Colonic mucosa (tissue), 4 donors: ENCODE measurements at regions not wholly inside any gene's neighbourhood (a gene's known extent, or its start where the extent isn't known, plus 50 kb on each side); places are given as distances from the start of the nearest gene placed in this dataset.

Experiments
- DNase-seq: peaks from one replicate; pipeline ENCODE4 v3.0.0-alpha.2; 2020
- H3K27ac ChIP-seq: fragments of 200-600 bp; one replicate; pipeline ENCODE4 v1.8.0; 2021
- H3K27me3 ChIP-seq: fragments of 200-600 bp; one replicate; pipeline ENCODE4 v1.8.0; 2021
- H3K36me3 ChIP-seq: fragments of 200-600 bp; one replicate; pipeline ENCODE4 v1.8.0; 2021
- H3K4me1 ChIP-seq: fragments of 200-600 bp; one replicate; pipeline ENCODE4 v1.8.0; 2021; ENCODE audit warnings: mild to moderate bottlenecking
- H3K4me3 ChIP-seq: fragments of 200-600 bp; one replicate; pipeline ENCODE4 v1.8.0; 2021
- H3K9ac ChIP-seq, 2 donors: one replicate each; pipeline ENCODE4 v1.7.0; 2013; ENCODE audit warnings: control low read depth in 2 of 2, low read depth in 2 of 2, low read length in 2 of 2
- H3K9me3 ChIP-seq: fragments of 200-600 bp; one replicate; pipeline ENCODE4 v1.8.0; 2021
- CTCF ChIP-seq: fragments of 200-600 bp; IDR thresholded peaks from one replicate; pipeline ENCODE4 v1.8.0; 2022; ENCODE audit warnings: antibody characterized with exemption, mild to moderate bottlenecking
- intact Hi-C: fragments of 100-400 bp; cut with DNase I; formaldehyde crosslinking; loops from one replicate; pipeline ENCODE4 v1.14.1; 2022
- donor health status: healthy.
- donor health status: DM: no; HTN: no; CAD: no.
- donor health status: DM: no; HTN: no; CAD: no.

GRCh38 chr6:3987576-3987975, 91.4 kb downstream of the FAM217A start:
- intact Hi-C loops = loop anchor here (10.0 kb wide), 1 partner anchor 143 kb away; the partner anchor contains the start of gene FAM50B
- Histone ChIP-seq H3K4me3 (no peak overlapping the region), H3K4me1 (peaks cover 3% of the 10 kb centered on the region), H3K9me3 (no peaks in the 10 kb centered on the region), H3K9ac (no peak overlapping the region), H3K36me3 (no peaks in the 10 kb centered on the region), H3K27ac (no peak overlapping the region), H3K27me3 (no peaks in the 10 kb centered on the region)
- DNase-seq = no peak
- no peak for TF ChIP-seq CTCF

- Histone ChIP-seq H3K27ac (no peak overlapping the region), H3K36me3 (no peaks in the 10 kb centered on the region), H3K4me3 (peak overlapping the region; percentile 21), H3K9me3 (no peaks in the 10 kb centered on the region), H3K4me1 (peaks cover 3% of the 10 kb centered on the region), H3K27me3 (no peaks in the 10 kb centered on the region), H3K9ac (peak overlapping the region in 1 of 2 donors; percentile 26)
- DNase-seq = peak; percentile 89
- peak; percentile 78 for TF ChIP-seq CTCF
- intact Hi-C loops = loop anchor here (5.0 kb wide), 1 partner anchor 244 kb away; no protein-coding TSS in a partner anchor
These were observed 88.0 kb downstream of the FAM217A start for GRCh38 chr6:3990692-3991491.

DNA sequence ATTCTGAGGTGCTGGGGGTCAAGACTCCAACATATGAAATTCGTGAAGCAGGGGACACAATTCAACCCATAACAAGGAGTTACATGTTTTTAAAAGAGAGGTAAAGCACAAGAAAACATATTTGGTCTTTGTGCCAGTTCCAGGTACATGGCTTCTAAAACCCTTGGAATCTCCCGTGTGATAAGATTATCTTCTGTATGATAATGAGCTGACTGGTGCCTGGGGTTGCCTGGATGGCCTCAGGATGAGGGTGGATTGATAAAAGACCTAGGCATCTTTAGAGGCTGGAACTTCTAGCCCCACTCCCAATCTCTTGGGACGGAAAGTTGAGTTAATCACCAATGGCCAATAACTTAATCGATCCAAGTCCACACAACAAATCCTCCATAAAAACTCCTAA, 87.0 kb downstream of the FAM217A start:
- Histone ChIP-seq H3K9ac (no peak overlapping the region), H3K36me3 (no peaks in the 10 kb centered on the region), H3K9me3 (no peaks in the 10 kb centered on the region), H3K4me3 (no peak overlapping the region), H3K27ac (no peak overlapping the region), H3K4me1 (no peaks in the 10 kb centered on the region), H3K27me3 (no peaks in the 10 kb centered on the region)
- no peak for TF ChIP-seq CTCF
- intact Hi-C loops = loop anchor here (5.0 kb wide), 1 partner anchor 245 kb away; no protein-coding TSS in a partner anchor
- DNase-seq = no peak

DNA sequence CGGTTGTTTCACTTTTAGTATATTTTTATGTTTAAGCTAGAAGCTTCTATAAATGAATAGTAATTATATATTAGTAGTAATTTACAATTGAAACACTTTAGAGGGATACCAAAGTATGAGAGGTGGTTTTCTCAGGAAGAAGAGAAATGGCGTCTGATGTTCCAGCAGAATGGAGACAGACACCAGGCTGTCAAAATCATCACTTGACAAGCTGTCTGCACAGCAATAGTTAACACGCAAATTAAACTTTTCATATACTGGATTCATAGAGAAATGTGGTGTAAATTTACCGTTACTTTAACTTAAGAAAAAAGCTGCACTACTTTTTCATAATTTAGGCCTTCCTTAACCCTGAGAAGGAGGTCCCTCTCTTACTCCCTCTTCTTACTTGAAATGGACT, 82.6 kb downstream of the FAM217A start:
- H3K36me3 ChIP-seq = no peaks in the 10 kb centered on the region
- intact Hi-C loops = no loop called here
- no peak overlapping the region for H3K4me3 ChIP-seq
- no peaks in the 10 kb centered on the region for H3K9me3 ChIP-seq
- no peaks in the 10 kb centered on the region for H3K4me1 ChIP-seq
- H3K27ac ChIP-seq = no peak overlapping the region
- no peaks in the 10 kb centered on the region for H3K27me3 ChIP-seq
- no peak for TF ChIP-seq CTCF
- no peak for DNase-seq
- no peak overlapping the region for H3K9ac ChIP-seq

GRCh38 chr6:3997177-3997770, 81.7 kb downstream of the FAM217A start:
- Histone ChIP-seq H3K36me3 (no peaks in the 10 kb centered on the region), H3K9ac (no peak overlapping the region), H3K27me3 (no peaks in the 10 kb centered on the region), H3K27ac (no peak overlapping the region), H3K4me1 (no peaks in the 10 kb centered on the region), H3K4me3 (no peak overlapping the region), H3K9me3 (no peaks in the 10 kb centered on the region)
- DNase-seq = no peak
- no peak for TF ChIP-seq CTCF
- intact Hi-C loops = no loop called here
